Activated naive CD4-positive, alpha-beta T cell treated with Interleukin-2 at 50 U/mL for 16 hours (primary cell): ENCODE measurements at regions not wholly inside any gene's neighbourhood (a gene's known extent, or its start where the extent isn't known, plus 50 kb on each side); places are given as distances from the start of the nearest gene placed in this dataset.
"Not testable (repeated sequence)": the region's sequence is repeated elsewhere in the genome, so short reads cannot be mapped to it uniquely, and the experiment has no call there.

Experiments used
- DNase-seq: peaks from one replicate; pipeline ENCODE4 v3.0.0-alpha.2; 2020

DNA sequence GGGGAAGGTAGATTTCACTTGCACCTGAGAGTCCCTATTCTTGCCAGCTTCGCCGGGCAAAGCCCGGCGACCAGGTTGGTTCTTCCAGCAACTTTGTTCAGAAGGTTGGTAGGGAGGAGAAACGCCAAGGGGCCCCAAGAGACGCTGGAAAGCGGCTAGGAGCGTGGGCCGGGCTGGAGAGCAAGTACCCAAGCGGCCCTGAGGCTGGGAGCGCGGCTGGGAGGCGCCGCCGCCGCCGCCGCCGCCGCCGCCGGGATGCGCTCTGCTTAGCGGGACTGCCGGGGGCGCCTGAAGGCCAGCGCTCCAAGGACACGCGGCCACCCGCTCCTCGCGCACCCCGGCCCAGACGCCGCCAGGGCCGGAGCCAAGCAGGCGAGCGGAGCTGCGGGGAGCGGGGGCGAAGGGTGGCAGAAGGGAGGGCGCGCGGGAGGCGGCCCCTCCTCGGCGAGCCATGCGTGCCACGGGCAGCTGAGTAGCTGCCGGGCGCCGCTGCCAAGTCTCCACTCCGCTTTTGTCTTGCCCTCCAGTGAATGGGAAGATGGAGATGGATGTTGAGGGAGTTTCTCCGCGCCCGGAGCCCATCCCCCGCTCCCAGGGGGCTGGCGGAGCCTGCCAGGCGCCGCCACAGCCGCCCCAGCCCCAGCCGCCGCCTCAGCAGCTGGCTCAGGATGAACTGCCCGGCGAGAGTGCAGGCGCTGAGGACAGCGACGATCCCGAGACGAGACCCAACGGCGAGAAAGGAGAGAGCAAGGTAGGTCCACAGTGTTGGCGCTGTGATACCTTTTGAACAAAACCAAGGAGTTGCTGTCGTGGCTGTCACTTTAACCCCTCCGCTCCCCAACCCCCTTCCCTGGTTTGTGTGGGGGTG, 227.4 kb upstream of the AZI2 start:
- no peak for DNase-seq

DNA sequence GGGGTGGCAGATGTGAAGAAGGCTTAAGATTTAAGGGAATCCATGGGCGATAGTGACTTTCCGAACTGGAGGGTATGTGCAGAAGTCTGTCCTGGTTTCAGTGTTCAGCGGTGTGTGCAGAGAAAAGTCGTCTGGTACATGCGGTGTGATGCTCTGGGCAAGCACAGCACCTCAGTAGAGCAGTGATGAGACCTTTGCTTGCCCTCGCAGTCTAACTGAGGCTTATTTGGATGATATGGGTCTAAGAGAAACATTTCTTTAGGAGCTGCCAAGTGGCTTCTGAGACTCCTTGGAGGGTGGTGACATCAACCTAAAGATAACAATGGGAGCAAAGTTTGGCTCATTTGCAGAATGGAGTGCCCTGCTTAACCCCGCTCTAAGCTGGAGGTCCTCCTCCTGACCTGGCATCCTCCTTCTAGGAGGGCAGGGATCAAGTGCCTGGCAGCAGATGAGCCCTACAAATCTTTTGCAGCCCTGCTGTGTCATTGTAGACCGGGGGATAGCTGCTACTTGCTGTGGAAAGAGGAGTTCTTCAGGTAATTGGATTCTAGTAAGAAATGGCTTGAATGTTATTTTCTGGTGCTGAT, 228.1 kb upstream of the AZI2 start:
- DNase-seq, result no peak

DNA sequence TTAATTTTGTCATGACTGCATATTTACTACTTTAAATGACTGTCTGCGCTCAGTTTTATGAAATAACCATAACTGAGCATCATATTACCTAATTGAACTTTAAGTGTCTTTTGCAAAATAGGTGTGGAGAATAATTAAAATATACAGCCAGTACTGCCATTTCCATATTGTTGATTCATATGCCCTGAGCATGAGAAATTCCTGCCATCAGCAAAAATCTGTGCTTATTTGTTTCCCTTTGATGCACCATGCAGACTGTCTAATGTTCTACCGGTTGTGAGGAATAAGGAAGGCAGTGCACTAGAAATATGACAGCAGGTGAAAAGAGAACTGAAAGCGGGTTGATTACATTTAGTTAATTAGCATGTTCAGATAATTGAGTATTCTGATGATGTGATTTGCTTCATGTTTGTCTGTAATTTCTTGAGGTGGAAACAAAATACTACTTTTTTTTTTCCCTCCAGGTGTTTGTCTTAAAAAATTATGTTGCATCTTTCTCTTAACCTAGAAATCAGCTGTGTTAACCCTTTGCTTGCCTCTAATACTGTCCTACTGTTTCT, 229.4 kb upstream of the AZI2 start:
- DNase-seq, result no peak

DNA sequence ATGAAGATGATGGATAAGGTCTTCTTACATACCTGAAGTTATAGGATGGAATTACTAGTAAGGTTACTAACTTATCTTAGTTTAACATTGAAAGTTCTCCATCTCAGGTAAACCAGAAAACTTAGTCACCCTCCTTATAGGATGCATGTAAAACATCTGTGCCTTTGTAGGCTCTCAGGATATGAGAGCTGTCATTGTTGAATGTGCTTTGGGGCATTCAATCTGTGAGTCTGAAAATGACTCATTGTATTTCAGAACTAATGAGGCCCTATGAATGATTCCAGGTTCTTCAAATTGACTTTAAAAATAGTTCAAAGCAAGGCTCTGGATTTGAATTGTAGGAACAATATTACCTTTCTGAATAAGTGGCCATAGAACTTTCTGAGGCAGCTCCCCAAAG, 237.7 kb upstream of the AZI2 start:
- no peak for DNase-seq

DNA sequence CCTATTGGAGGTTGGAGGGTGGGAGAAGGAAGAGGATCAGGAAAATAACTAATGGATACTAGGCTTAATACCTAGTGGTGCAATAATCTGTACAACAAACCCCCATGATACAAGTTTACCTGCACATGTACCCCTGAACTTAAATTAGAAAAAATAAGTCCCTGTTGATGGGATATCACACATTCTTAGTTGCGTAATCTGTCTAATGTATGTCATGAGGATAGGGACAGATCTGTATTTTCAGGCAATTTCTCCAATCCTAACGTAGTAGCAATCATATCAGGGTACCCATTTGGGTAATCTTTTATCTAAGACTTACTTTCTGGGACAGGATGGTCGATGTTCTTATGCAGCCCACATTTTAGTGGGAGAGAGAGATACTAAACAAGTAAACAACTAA, 239.1 kb upstream of the AZI2 start:
- DNase-seq, result no peak

DNA sequence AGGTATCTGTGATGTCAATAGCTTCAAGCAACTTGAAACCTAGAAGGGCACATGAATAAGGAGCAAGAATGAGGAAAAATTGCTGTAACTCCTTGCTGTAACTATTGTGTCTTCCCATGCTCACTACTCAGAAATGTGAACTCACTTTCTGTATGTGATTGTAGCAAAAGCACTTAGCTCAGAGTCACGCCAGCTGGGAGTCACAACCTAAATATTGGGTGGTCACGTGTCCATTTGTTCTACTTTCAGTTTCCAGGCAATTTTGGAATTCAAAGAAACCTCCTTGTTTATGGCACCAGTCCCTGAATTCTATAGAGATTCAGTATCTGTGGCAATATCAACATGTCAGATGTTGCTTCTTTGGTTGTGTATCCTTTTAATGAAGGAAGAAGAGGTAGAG, 241.6 kb upstream of the AZI2 start:
- DNase-seq, result no peak

DNA sequence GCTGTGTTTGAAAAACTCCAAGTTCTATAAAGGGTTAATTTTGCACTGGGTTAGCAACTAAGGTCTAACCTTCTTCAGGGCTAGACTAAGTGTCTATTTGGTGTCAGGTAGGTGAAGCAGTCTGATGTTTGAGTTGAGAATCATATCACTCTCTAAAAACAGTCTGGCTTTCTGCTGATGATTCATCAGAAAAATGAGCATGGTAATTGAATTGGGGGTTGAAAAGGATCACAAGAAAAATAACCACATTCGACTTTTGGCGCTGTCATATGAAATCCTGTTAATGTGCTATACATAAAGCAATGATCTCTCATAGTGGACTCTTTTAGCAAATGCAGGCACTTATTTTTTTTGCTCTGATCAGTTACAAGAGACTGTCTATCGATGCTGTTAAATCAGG, 242.2 kb upstream of the AZI2 start:
- DNase-seq, result no peak

DNA sequence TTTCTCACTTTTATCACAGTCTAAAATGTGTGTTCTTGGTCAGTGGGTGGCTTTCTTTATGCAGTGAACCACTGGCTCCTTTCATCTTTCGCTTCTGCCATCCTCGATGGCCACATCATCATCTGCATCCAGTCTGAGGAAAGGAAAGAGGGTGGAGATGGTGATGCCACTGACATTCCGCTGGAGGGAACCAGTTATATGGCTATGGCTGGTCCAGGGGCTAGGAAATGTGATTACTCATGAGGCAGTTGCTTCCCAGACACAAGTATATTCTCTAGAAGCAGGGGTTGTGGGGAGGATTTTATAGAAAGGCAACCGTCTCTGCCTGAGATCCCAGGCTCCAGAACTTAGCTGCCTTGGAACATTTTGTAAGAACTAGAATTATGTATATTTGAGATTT, 246.7 kb upstream of the AZI2 start:
- DNase-seq, result no peak

DNA sequence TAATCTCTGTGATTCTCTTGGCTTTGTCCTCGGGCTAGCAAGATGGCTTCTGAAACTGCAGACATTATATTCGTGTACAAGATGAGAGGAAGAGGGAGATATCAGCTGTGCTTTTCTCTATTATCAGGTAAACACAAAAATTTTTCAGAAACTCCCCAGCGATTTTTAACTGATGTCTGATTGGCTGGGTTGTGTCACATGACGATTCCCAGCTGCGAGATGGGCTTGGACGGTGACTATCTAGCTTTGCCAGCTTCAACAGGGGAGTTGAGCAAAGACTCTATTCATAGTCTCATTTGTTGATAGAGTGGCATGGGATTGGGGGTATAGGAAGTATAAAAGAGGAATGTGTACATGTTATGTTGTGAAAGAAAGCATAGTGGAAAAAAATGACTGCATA, 248.8 kb upstream of the AZI2 start:
- DNase-seq, result no peak

DNA sequence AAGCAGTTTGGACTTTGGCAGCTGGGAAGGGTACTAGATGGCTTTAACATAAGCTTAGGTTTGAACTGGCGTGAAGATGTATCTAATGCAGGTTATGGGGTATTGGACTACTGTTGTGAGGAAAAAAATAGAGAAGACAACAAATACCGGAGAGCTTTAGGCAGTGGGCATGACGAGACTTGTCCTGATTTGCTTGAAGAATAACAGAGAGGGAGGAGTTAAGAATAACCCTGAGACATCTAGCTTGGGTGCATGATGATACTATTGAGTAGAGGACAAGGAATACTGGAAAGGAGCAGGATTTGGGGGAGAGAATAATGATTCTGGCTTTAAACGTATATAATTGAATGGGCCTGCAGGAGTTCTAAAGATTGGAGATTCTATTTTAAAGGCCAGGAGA, 249.5 kb upstream of the AZI2 start:
- no peak for DNase-seq

DNA sequence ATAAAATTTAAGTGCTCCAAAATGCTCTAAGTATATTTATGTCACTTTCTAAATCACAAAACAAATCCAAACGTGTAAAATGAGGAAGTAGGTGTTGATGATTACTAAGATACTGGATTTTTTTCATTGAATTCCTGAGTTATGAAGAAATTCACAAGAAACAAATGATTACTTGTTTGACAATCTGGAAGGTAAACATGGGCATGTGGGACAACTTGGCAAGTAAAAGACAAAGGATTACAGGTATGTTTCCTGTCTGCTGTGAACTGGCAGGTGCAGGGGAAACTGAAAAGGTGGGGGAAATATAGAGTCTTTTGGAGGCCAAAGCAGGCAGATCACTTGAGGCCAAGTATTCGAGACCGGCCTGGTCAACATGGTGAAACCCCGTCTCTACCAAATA, 252.7 kb upstream of the AZI2 start:
- DNase-seq, result no peak

DNA sequence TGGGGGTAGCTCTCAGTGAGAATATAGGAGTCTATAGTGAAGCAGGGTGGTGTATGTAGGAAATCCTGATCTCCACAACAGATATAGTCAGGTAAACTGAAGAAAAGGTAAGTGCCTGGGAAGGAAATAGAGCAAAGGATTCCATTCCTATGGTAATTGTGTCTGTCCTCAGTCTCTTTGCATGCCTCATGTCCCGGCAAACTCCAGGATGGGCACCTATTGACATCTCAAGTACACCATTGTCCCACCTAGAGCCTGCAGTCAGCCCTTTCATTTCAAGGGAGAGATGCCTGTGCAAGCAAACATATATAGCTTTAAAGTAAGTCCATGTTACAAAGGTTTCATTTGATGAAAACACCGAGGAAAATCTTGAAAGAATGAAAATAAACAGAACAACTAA, 257.7 kb upstream of the AZI2 start:
- DNase-seq, result no peak

DNA sequence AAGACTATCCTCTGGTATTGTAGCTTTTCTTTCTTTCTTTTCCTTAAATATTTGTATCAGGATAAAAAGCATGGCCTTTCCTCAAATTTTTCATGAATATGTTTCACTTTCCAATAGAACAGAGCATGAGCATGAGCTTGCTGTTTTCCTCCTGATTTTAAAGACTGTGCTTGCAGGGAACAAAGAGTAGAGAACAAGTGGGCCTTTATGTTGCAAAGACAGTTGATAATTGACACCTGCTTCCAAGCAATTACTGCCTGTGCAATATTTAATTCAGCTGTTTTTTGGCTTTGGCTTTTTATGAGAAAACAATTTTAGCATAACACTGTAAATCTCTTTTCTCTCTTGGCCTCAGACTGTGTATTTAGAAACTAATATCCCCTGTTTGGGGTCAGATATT, 263.6 kb upstream of the AZI2 start:
- no peak for DNase-seq

DNA sequence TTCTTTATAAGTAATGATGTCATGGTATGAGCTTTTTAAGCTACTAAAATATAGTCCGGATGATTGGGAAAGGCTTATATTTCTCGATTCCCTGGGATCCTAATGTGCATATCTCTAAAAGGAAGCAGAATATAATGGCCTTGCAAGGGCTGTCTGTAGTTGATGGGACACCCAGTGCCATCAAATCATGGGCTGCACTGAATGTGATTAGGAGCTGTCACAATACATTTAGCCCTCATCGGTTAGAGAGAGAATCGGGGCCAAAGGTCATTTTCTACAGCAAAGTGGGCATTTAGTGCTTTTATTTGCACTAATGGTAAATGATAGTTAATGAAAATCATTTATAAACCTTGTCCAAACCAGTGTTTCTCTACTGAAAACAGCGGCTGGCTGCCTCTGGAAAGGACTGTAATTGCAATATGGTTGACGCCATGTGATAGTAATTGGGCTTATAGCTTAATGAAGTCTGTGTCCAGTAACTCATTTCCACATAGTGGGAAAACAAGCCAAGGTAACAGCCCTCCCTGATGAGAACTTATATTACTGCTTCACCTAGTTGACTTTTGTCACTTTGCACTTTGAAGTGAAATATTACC, 265.0 kb upstream of the AZI2 start:
- DNase-seq, result no peak

DNA sequence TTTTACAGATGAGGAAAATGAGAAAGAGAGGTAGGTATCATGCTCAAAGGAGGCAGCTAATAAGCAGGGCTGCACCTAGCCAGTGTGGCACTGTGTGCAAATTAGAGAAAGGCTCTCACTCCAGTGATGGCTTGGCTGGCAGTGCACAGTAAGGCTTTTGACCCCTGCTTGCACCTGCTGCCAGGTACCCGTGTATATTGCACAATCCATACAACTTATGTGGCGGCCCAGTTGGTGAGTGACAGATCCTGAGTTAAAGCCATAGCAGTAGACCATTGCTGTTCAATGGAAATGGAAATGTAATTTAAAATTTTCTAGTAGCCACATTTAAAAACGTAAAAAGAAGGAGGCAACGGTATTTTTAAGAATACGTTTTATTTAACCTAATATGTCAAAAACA, 266.4 kb upstream of the AZI2 start:
- no peak for DNase-seq

DNA sequence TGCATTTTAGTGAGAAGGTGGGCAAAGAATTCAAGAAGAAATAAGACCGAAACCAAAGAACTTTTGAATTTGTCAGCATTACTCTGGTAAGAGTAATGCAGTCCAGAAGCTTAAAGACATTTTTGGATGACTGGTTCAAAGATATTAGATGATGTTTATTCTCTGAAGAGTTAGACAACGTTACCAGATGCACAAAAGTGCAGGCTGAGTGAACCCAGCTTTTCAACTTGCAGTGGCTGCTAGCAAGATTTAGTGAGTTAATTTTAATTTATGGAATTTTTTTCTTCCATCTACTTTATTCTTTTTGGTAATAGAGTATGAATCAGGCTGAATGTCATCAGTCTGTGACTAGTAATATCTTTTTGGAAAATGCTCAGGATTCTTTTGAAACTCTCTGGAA, 267.3 kb upstream of the AZI2 start:
- DNase-seq, result no peak

DNA sequence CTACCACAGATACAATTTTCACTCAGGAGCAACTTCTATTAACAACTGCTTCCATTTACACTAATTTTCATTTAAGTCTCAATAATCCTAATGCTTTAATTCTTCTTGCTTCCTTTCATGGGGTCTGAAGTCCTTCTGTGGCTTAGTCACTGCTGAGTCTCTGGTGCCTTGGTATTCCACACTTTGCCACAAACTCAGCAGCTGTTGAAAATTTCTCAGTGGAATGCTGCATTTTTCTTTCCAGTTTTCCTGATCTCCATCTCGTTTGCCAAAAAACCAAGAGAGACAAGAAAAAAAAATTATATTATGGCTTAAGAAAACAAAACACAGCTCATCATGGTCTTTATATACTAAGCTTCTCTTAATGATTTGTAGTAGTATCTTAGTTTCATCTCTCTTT, 269.2 kb upstream of the AZI2 start:
- no peak for DNase-seq

DNA sequence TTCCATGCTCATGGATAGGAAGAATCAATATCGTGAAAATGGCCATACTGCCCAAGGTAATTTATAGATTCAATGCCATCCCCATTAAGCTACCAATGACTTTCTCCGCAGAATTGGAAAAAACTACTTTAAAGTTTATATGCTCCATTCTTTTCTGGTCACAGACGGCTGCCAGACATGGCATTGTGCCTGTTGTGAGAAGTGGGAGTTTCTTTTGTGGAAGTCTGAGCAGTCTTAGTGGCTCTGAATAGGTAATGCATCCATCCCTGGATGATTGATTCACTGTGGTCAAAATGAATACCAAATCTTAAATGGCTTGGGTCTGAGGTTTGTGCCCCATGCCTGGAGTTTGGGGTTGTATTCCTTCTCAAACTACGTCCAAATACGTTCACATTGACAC, 274.5 kb upstream of the AZI2 start:
- DNase-seq, result no peak

DNA sequence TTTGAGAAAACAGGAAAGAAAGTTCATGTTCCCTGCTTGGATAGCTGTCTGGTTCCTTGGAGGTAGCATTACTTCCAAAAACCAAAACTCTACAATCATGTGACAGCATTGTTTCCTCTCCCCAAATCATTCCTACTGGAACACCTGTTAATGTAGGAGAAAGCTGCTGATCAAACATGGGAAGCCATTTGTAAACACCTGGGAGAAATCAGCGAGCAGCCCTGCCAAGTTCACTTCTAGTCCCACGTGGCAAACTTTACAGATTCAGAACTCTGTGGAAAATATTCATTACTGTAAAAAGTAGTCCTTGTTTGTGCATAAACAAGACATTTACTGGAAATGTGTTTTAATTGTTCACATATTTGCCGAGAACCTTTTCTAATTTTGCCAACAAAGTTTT, 275.5 kb upstream of the AZI2 start:
- no peak for DNase-seq

DNA sequence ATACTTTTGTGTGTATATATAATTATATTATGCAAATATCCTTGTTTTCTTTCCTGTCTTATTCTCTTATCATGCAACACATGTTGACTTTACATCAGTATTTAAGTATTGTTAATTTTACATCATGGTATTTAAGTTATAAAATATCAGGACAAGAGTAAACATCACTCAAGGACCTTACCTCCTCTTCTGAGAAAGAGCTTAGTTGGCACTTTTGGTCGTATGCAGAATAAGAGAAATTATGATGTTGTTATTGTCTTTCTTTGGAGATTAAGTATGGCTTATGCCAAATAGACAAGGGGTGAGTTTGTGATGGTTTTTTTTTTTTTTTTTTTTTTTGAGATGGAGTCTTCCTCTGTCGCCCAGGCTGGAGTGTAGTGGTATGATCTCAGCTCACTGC, 279.2 kb upstream of the AZI2 start:
- not testable (repeated sequence) for DNase-seq

DNA sequence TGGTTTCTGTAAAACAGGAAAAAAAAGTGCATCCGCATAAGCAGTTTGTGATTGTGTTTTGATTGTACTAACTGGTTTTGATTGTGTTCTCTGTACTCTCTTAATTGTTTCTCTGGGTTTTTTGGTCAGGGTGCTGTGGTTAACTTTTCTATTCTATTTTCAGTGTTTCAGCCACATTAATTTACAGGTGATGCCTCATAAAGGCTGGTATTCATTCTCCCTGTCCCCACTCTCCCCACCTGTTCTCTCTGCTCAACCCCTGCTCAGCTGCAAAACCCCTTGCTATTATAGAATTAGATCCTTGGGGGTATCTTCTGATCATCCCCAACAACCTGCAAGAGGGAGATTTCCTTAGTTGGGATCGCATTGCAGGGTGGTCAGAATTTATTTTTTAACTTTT, 285.4 kb upstream of the AZI2 start:
- DNase-seq, result no peak

DNA sequence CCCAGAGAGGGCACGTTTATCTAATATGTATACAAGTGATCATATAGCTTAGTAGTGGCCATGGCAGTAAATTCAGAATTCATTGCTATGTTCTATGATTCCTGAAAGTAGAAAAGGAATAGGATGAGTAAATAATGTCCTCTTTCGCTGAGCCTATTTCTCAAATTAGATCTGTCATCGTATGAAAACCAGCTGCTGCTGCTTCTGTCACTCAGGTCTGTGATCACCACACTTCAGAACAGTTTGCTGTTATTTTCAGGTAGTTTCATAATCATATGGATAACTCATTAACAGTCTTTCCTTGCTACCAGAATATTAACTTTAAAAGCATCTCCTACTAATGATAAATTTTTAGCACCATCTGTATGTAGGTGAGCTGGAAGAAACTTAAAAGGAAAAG, 289.1 kb upstream of the AZI2 start:
- DNase-seq, result no peak

DNA sequence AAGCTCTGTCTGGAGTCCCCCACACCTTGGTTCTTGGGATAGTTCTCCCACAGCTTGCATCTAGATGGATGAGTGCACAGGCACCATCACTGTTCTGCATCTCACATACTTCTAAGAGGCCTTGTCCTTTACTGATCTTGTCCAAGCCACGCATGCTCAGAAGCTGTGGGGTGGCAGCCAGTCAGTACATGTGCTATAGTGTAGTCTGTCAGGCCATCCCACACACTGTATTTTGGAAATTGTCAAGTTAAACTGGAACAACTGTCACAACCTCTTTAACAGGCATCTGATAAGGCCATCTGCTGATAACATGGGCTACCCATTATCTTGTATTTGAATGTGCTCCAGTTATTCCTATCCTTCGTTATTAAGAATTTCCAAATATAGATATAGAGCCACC, 296.5 kb upstream of the AZI2 start:
- no peak for DNase-seq

DNA sequence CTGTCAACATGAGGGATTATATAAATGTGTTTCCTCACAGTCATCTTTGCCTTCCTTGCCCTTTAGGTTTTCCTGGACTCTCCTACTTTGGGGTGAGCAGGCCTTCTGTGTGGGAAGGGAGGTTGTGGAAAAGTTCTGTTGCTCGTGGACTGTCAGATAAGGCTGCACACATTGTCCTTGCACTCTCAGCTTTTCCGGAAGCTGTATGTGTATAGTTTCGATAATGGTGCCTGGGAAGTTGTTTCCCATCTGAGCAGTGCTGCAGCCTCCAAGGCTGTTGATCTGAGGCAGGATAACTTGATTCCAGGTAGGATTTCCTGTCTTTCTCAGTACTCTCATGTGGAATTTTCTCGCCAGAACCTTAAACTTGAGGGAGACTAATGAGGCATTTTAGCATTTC, 297.8 kb upstream of the AZI2 start:
- DNase-seq, result no peak
